ENCODE measurements at regions not wholly inside any gene's neighbourhood (a gene's known extent, or its start where the extent isn't known, plus 50 kb on each side); places are given as distances from the start of the nearest gene placed in this dataset.

GRCh38 chr15:46647046-46647445 lies 1012.2 kb downstream of the SQOR start:
- no peak for TF ChIP-seq POLR2A (IDR thresholded peaks at IDR 0.05; ENCODE audit: low read depth, low read length)
- no peak for TF ChIP-seq POLR2AphosphoS5 (IDR thresholded peaks at IDR 0.05; ENCODE audit: low read depth, low read length)

All from GM12892 (cell line).